ENCODE measurements at regions not wholly inside any gene's neighbourhood (a gene's known extent, or its start where the extent isn't known, plus 50 kb on each side); places are given as distances from the start of the nearest gene placed in this dataset.

DNA sequence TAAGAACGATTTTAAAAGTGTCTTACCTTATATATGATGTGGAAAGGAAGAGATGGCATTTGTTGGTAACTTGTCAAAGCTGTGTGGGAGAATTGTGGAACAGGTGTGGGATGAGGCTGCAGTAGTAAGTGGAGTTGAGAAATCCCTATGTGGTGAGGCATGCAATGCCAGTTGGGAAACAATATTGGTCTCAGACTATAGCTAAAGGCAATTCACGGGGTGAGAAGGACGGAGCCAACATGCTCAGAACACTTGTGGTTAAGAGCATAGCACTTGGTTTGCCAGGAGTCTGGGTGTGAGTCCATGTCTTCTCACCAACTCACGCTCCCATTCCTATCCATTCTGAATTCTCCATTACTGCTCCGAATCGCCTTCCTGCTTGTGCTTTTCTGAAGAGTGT lies 615.6 kb upstream of the ADAMTS9 start:
- H3K9me3 Mint-ChIP-seq: no peaks in the 10 kb centered on the region
- no peaks in the 10 kb centered on the region for H3K4me1 Mint-ChIP-seq
- TF ChIP-seq, protein P1, sequence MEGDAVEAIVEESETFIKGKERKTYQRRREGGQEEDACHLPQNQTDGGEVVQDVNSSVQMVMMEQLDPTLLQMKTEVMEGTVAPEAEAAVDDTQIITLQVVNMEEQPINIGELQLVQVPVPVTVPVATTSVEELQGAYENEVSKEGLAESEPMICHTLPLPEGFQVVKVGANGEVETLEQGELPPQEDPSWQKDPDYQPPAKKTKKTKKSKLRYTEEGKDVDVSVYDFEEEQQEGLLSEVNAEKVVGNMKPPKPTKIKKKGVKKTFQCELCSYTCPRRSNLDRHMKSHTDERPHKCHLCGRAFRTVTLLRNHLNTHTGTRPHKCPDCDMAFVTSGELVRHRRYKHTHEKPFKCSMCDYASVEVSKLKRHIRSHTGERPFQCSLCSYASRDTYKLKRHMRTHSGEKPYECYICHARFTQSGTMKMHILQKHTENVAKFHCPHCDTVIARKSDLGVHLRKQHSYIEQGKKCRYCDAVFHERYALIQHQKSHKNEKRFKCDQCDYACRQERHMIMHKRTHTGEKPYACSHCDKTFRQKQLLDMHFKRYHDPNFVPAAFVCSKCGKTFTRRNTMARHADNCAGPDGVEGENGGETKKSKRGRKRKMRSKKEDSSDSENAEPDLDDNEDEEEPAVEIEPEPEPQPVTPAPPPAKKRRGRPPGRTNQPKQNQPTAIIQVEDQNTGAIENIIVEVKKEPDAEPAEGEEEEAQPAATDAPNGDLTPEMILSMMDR (IDR thresholded peaks at IDR 0.05; ENCODE audit: unreplicated experiment in 3 of 3): no peak

DNA sequence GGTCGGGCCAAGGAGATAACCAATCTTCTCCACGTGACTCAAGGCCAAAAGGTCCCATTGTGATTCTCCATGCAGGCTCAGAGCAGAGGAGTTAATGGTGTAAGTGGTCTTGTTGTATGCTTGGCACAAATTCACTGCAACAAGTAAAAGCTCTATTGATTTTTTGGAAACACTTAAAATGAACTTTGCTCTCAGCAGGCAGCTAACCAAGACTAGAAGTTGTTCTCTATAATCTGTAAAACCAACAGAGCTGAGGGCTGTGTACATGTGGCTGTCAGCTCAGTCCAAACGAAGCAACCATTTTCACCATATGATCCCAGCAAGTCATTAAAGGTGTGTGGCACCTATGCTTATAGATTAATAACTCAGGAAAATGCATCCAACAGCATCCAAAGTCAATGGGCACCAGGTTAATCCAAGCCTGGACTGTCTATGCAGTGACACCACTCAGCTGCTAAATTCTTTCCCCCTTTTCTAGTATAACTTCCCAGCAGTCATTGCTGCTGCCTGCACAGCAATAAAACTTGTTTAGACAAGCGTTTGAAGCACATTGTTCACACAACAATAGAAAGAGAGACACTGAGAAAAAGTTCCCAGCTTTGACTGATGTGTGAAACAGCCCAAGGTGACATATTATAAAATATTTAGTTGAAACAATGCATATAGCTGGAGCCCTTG lies 603.8 kb upstream of the ADAMTS9 start:
- no peak overlapping the region for H3K27ac Mint-ChIP-seq
- TF ChIP-seq, protein P1 (IDR thresholded peaks at IDR 0.05; ENCODE audit: unreplicated experiment in 3 of 3): no peak
- H3K9me3 Mint-ChIP-seq: no peaks in the 10 kb centered on the region
- H3K27me3 Mint-ChIP-seq (ENCODE audit: low read depth): peaks cover 3% of the 10 kb centered on the region
- H3K4me1 Mint-ChIP-seq: no peaks in the 10 kb centered on the region
- H3K36me3 Mint-ChIP-seq (ENCODE audit: low read depth): no peaks in the 10 kb centered on the region
- no peak overlapping the region for H3K4me3 Mint-ChIP-seq

More for the DNA sequence above, 615.6 kb upstream of the ADAMTS9 start:
- no peaks in the 10 kb centered on the region for H3K36me3 Mint-ChIP-seq (ENCODE audit: low read depth)
- no peak overlapping the region for H3K4me3 Mint-ChIP-seq
- H3K27ac Mint-ChIP-seq: no peak overlapping the region
- peaks cover 6% of the 10 kb centered on the region for H3K27me3 Mint-ChIP-seq (ENCODE audit: low read depth)

DNA sequence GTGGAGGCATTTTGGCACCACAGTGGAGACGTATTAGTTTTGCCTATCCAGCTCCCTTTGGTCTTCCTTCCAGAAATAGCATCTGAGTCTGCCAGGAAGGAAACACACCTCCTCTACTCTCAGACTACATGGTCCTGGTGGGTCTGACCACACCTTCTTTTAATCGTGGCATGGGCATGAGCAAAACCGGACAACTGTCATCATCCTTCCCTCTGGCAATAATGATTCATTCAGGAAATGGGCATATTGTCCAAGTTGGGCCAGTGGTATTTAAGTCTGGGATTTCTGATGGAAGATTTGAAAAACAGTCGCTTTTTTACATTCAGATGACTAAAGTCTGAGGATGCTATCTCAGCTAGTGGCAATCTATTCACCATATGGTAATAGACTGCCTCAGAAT lies 601.0 kb upstream of the ADAMTS9 start:
- H3K27me3 Mint-ChIP-seq (ENCODE audit: low read depth): peaks cover 8% of the 10 kb centered on the region
- TF ChIP-seq, protein P1 (IDR thresholded peaks at IDR 0.05; ENCODE audit: unreplicated experiment in 3 of 3): no peak
- H3K4me3 Mint-ChIP-seq: no peak overlapping the region
- H3K9me3 Mint-ChIP-seq: no peaks in the 10 kb centered on the region
- H3K36me3 Mint-ChIP-seq (ENCODE audit: low read depth): no peaks in the 10 kb centered on the region
- no peaks in the 10 kb centered on the region for H3K4me1 Mint-ChIP-seq
- no peak overlapping the region for H3K27ac Mint-ChIP-seq

DNA sequence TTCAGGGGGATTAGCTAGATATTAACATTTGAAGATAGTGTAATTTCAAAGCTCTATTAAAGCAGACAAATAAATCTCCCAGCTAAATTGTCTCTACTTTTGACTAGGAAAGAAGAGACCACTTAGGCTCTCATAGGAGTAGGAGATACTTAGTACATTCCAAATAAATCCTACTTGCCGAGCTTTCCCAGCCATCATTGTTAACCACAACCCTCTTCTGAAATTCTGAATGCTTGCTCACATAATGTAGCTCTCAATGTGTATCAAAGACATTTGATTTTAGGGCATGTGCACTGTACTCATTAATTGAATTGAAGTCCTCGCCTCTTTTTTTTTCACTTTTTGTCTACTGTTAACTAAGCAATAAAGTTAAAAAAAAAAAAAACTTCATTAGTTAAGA lies 598.2 kb upstream of the ADAMTS9 start:
- TF ChIP-seq, protein P1 (IDR thresholded peaks at IDR 0.05; ENCODE audit: unreplicated experiment in 3 of 3): no peak
- Mint-ChIP-seq H3K27ac (no peak overlapping the region), H3K4me1 (no peaks in the 10 kb centered on the region), H3K27me3 (ENCODE audit: low read depth) (peaks cover 19% of the 10 kb centered on the region), H3K4me3 (no peak overlapping the region), H3K9me3 (no peaks in the 10 kb centered on the region), H3K36me3 (ENCODE audit: low read depth) (no peaks in the 10 kb centered on the region)

DNA sequence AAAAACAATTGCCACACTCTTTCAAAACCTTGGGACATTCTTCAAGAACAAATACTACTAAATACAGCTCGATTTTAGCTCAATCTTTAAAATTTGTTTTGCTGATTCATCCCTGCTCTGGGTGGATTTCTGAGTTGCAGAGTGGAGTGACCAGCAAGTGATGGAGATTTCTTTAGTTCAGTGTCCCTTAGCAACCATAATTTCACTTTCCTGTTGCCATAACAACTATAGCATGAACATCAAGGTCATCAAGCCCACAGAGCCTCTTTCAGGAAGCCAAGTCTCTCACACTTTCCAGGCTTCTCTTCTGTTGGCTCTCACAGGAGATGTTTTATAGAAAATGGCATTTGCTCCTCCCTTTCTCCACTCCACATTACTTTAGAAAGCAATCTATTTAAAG lies 597.2 kb upstream of the ADAMTS9 start:
- no peak overlapping the region for H3K27ac Mint-ChIP-seq
- no peak overlapping the region for H3K4me3 Mint-ChIP-seq
- no peaks in the 10 kb centered on the region for H3K36me3 Mint-ChIP-seq (ENCODE audit: low read depth)

More for the DNA sequence above, 597.2 kb upstream of the ADAMTS9 start:
- H3K27me3 Mint-ChIP-seq (ENCODE audit: low read depth): peaks cover 22% of the 10 kb centered on the region
- H3K9me3 Mint-ChIP-seq: no peaks in the 10 kb centered on the region
- no peaks in the 10 kb centered on the region for H3K4me1 Mint-ChIP-seq
- TF ChIP-seq, protein P1 (IDR thresholded peaks at IDR 0.05; ENCODE audit: unreplicated experiment in 3 of 3): no peak

Measured in nephron (organoid).